Activated naive CD8-positive, alpha-beta T cell treated with anti-CD3 and anti-CD28 coated beads, Interleukin-2, amount 10 ng/mL, durations not matched to agents 7 days and 5 days (primary cell): ENCODE measurements at regions not wholly inside any gene's neighbourhood (a gene's known extent, or its start where the extent isn't known, plus 50 kb on each side); places are given as distances from the start of the nearest gene placed in this dataset.

Source experiments
- ATAC-seq: fragments of 150-1000 bp; cut with Tn5 transposase; one replicate; pipeline ENCODE4 v1.10.0; 2021; ENCODE audit warnings: low read depth, moderate library complexity
- POLR2A ChIA-PET: fragments of 350-600 bp; sonication (Branson Sonifier 250); formaldehyde crosslinking; loops from one replicate; lab custom pipeline; 2021; ENCODE audit warnings: antibody characterized with exemption; lab: Charles Lee
- DNase-seq: peaks from one replicate; pipeline ENCODE4 v3.0.0; 2021
- H3K27ac Mint-ChIP-seq: one replicate; pipeline ENCODE4 v1.8.0; 2022; ENCODE audit warnings: mild to moderate bottlenecking, mixed read lengths
- H3K27me3 Mint-ChIP-seq: one replicate; pipeline ENCODE4 v1.8.0; 2022; ENCODE audit warnings: mild to moderate bottlenecking, moderate library complexity, mixed read lengths
- H3K36me3 Mint-ChIP-seq: one replicate; pipeline ENCODE4 v1.8.0; 2021; ENCODE audit warnings: mild to moderate bottlenecking, mixed read lengths
- H3K4me1 Mint-ChIP-seq: one replicate; pipeline ENCODE4 v1.8.0; 2021; ENCODE audit warnings: mixed read lengths
- H3K4me3 Mint-ChIP-seq: one replicate; pipeline ENCODE4 v1.8.0; 2022; ENCODE audit warnings: mild to moderate bottlenecking, moderate library complexity, mixed read lengths
- H3K9me3 Mint-ChIP-seq: one replicate; pipeline ENCODE4 v1.8.0; 2021; ENCODE audit warnings: mixed read lengths

DNA sequence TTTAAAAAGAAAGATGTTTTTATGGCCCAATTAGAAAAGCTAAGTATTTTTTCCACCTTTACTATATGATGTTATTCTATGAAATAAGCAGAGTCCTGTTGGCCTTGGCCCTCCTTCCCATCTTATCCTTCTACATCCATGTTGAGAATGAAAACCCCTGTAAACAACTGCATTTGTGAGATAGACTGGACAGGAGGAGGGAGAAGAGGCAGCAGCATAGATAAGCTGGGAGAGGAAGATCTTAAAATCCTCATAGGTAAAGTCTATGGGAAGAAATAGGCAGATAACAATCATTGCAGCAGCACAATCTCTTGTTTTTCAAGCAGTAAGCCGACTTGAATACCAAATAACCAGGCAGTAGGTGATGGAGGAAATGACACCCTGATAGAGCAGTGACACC, 207.6 kb upstream of the PARD3B start:
- H3K36me3 Mint-ChIP-seq: no peaks in the 10 kb centered on the region
- H3K27me3 Mint-ChIP-seq: peaks cover 25% of the 10 kb centered on the region
- H3K27ac Mint-ChIP-seq: no peak overlapping the region
- ATAC-seq: no peak
- no peak for DNase-seq
- H3K9me3 Mint-ChIP-seq: no peaks in the 10 kb centered on the region
- POLR2A ChIA-PET: no interaction called here
- no peaks in the 10 kb centered on the region for H3K4me1 Mint-ChIP-seq
- no peak overlapping the region for H3K4me3 Mint-ChIP-seq

DNA sequence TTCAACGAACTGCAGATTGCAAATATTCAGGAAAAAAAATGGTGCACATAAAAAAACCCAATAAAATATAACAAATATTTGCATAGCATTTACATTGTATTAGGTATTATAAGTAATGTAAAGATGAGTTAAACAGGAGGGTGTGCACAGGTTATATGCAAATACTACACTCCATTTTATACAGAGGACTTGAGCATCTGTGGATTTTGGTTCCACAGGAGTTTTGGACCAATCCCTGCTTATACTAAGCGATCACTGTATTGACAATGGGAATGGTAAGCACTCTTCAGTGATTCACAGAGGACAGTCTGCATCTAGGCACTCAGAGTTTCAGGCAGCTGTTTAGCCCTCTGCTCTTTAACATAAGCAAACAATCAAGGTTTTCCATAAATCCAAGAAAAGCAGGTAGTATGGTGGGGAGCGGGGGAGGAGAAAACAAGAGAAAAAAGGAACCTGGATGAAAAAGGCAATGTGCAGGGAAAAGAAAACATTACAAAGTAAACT, 206.0 kb upstream of the PARD3B start:
- Mint-ChIP-seq H3K9me3 (no peaks in the 10 kb centered on the region), H3K27me3 (peaks cover 29% of the 10 kb centered on the region), H3K4me1 (no peaks in the 10 kb centered on the region), H3K27ac (no peak overlapping the region), H3K4me3 (no peak overlapping the region), H3K36me3 (no peaks in the 10 kb centered on the region)
- no peak for ATAC-seq
- no peak for DNase-seq
- POLR2A ChIA-PET: no interaction called here

DNA sequence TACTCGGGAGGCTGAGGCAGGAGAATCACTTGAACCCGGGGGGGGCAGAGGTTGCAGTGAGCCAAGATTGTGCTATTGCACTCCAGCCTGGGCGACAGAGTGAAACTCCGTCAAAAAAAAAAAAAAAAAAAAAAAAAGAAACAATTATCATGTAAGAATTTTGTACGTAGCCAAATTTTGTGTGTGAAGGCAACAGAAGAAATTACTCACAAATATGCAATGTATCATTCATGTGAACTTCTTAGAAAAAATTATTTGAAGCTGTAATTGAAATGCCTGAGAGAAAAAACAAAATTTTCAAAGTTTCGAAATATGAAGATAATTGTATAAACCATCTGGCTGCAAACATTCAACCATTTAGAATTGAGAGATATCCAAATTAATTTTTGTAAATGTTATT, 204.8 kb upstream of the PARD3B start:
- DNase-seq: no peak
- POLR2A ChIA-PET: no interaction called here
- no peak for ATAC-seq
- Mint-ChIP-seq H3K36me3 (no peaks in the 10 kb centered on the region), H3K27ac (no peak overlapping the region), H3K4me3 (no peak overlapping the region), H3K27me3 (peaks cover 38% of the 10 kb centered on the region), H3K9me3 (no peaks in the 10 kb centered on the region), H3K4me1 (no peaks in the 10 kb centered on the region)

DNA sequence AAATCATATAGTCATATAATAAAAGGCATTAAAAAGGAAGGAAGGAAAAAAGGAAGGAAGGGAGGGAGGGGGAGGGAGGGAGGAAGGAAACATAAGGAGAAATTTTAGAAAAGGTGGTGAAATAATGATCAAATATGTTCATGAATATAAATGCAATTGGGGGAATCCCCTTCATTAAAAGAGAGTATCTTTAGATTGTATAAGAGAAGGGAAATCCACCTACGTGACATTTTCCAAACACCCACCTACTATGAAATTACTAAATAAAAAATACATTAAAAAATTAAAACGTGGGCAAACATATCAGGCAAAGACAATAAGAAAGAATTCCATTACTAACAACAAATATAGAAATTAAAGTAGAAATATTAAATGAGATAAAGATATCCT, 203.4 kb upstream of the PARD3B start:
- POLR2A ChIA-PET: no interaction called here
- no peak for DNase-seq
- peaks cover 40% of the 10 kb centered on the region for H3K27me3 Mint-ChIP-seq
- no peak overlapping the region for H3K27ac Mint-ChIP-seq
- H3K9me3 Mint-ChIP-seq: no peaks in the 10 kb centered on the region
- no peak overlapping the region for H3K4me3 Mint-ChIP-seq
- no peaks in the 10 kb centered on the region for H3K36me3 Mint-ChIP-seq
- ATAC-seq: no peak
- H3K4me1 Mint-ChIP-seq: no peaks in the 10 kb centered on the region

DNA sequence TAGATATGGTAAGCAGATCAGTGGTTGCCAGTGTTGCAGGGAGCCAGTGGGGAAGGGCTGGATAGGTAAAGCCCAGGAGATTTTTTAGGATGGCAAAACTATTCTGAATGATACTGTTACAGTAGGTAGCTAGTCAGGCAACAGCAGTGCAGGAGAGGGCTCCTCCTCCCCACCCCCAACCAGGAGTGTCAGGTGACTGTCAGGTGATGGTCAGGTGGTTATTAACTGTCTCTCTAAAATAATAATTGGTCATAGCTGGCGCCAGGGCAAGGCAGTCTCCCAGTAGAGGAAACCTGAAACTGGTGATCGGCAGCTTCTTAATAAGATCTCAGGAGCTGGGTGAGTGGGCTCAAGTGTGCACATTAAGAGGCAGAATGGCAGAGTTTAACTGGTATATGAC, 201.6 kb upstream of the PARD3B start:
- Mint-ChIP-seq H3K4me3 (no peak overlapping the region), H3K9me3 (no peaks in the 10 kb centered on the region), H3K4me1 (no peaks in the 10 kb centered on the region), H3K27ac (no peak overlapping the region), H3K27me3 (peaks cover 32% of the 10 kb centered on the region), H3K36me3 (no peaks in the 10 kb centered on the region)
- DNase-seq (no peak), ATAC-seq (no peak)
- POLR2A ChIA-PET: interaction anchor here (0.5 kb wide), 1 partner anchor 1606 kb away, joined by 3 read pairs; no protein-coding TSS in a partner anchor

DNA sequence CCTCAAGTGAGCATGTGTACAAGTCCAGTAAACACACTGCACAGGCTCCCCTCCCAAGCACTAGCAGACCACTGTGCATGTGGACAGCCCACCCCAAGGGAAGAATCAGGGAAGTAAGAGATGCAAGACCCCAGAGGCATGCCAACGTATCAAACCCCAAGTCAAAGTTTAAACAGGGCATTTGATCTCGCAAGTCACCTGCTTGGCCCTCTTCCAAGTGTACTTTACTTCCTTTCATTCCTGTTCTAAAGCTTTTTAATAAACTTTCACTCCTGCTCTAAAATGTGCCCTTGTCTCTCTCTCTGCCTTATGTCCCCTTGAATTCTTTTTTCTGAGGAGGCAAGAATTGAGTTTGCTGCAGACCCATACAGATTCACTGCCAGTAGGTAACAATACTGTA, 201.2 kb upstream of the PARD3B start:
- Mint-ChIP-seq H3K27ac (no peak overlapping the region), H3K4me1 (no peaks in the 10 kb centered on the region), H3K27me3 (peaks cover 33% of the 10 kb centered on the region), H3K36me3 (no peaks in the 10 kb centered on the region), H3K9me3 (no peaks in the 10 kb centered on the region), H3K4me3 (no peak overlapping the region)
- DNase-seq (no peak), ATAC-seq (no peak)
- POLR2A ChIA-PET: interaction anchor here (0.5 kb wide), 1 partner anchor 1606 kb away, joined by 3 read pairs; no protein-coding TSS in a partner anchor

DNA sequence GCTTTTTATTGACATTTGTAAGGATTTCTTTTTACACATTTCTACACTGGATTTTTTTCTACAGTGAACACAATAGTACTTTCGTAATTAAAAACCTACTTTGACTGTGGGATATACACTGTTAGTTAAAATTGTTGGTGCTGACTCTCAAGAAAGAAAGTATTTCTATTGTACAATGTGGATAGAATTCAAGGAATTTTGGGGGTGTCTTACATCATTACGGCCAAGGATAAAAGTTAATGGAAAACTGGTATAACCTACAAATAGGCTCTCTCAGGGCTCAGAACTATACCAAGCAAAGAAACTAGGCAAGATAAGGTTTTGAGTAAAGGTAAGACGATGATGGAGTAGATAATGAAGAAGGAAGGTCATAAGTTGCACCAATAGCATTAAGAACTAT, 198.4 kb upstream of the PARD3B start:
- no peaks in the 10 kb centered on the region for H3K4me1 Mint-ChIP-seq
- H3K27ac Mint-ChIP-seq: no peak overlapping the region
- ATAC-seq (no peak), DNase-seq (no peak)
- no peaks in the 10 kb centered on the region for H3K36me3 Mint-ChIP-seq
- H3K9me3 Mint-ChIP-seq: no peaks in the 10 kb centered on the region
- no peak overlapping the region for H3K4me3 Mint-ChIP-seq
- H3K27me3 Mint-ChIP-seq: peaks cover 28% of the 10 kb centered on the region
- POLR2A ChIA-PET: no interaction called here

DNA sequence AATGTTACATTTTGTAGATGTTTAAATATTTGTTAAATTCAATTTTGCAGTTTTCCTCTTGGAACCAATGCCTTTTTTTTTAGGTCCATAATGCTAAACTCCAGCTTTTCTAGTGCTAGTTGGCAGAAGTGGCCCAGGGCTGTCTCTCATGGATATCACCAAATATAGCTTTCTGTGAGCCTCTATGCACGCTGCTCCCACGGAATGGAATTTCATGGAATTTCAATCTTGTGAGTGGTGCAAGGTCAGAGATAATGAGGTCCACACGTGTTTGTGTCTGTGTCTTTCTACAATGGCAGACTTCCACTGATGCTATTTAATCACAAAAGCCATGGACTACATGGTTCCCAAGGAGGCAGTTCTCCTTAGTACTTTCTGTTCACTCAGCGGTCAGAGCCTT, 191.5 kb upstream of the PARD3B start:
- Mint-ChIP-seq H3K4me3 (no peak overlapping the region), H3K9me3 (no peaks in the 10 kb centered on the region), H3K36me3 (no peaks in the 10 kb centered on the region), H3K4me1 (no peaks in the 10 kb centered on the region), H3K27me3 (peaks cover 9% of the 10 kb centered on the region), H3K27ac (no peak overlapping the region)
- no peak for ATAC-seq
- DNase-seq: no peak
- POLR2A ChIA-PET: no interaction called here

DNA sequence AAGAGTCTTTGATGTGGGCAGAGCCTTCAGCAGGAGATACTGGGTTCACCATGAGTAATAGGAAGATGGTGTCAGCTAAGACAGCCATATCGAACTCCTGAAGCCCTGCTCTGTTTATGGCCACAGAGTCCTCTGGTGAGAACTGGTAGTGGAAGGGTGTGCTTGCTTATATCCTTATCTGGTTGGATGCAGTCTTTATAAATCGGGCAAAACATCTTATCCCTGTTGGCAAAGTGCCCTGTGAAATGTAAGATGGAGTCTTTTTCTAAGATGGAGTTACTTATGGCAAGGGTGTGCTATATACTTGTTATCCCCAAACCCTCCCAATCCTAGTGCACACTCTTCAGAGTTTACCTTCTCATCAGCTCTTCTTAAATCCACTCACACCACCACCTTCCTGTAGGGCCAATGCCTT, 190.8 kb upstream of the PARD3B start:
- Mint-ChIP-seq H3K27ac (no peak overlapping the region), H3K27me3 (peaks cover 9% of the 10 kb centered on the region), H3K4me3 (no peak overlapping the region), H3K4me1 (no peaks in the 10 kb centered on the region), H3K9me3 (no peaks in the 10 kb centered on the region), H3K36me3 (no peaks in the 10 kb centered on the region)
- no peak for DNase-seq
- POLR2A ChIA-PET: no interaction called here
- ATAC-seq: no peak

DNA sequence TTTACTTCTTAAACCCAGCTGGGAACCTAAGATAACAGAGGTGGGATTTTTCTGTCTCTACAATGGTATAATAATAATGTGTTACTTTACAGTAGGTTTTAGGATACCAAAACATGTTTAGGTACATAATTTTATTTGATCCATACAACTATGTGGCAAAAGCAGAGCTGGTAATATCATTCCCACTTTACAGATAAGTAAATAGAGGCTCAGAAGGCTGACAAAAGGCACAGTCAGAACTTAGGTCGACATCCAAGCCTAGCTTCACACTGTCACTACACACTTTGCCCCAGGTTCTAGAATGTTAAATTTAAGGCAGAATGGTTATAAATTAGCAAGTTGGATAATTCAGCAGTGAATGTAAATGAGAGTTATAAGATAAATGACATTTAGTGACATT, 189.6 kb upstream of the PARD3B start:
- DNase-seq (no peak), ATAC-seq (no peak)
- no peak overlapping the region for H3K27ac Mint-ChIP-seq
- H3K9me3 Mint-ChIP-seq: no peaks in the 10 kb centered on the region
- H3K36me3 Mint-ChIP-seq: no peaks in the 10 kb centered on the region
- H3K4me3 Mint-ChIP-seq: no peak overlapping the region
- no peaks in the 10 kb centered on the region for H3K4me1 Mint-ChIP-seq
- H3K27me3 Mint-ChIP-seq: peaks cover 12% of the 10 kb centered on the region
- POLR2A ChIA-PET: no interaction called here

DNA sequence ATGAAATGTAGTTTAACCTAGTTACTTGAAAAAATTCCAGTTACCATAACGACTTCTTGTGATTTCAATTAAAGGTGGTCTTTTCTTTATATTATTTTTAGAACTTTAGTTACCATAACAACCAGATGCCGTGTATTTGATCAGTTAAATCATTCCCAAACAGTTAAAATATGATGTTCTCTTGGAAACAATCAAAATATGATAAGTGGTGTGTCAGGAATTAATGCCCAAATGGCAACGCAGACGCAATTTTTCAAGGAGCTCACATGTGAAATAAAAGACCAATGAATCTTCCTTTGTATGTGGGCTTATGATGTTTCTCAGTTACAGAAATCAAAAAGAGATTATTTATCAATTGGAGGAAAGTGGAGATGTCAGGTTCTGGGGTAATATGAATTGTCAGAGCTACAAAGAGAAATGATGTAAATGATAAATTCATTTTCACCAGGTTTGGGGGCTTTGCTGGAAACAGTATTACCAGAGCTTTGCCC, 189.1 kb upstream of the PARD3B start:
- H3K4me1 Mint-ChIP-seq: no peaks in the 10 kb centered on the region
- no peak overlapping the region for H3K27ac Mint-ChIP-seq
- H3K36me3 Mint-ChIP-seq: no peaks in the 10 kb centered on the region
- ATAC-seq (no peak), DNase-seq (no peak)
- H3K4me3 Mint-ChIP-seq: no peak overlapping the region
- H3K27me3 Mint-ChIP-seq: peaks cover 16% of the 10 kb centered on the region
- POLR2A ChIA-PET: no interaction called here
- H3K9me3 Mint-ChIP-seq: no peaks in the 10 kb centered on the region

DNA sequence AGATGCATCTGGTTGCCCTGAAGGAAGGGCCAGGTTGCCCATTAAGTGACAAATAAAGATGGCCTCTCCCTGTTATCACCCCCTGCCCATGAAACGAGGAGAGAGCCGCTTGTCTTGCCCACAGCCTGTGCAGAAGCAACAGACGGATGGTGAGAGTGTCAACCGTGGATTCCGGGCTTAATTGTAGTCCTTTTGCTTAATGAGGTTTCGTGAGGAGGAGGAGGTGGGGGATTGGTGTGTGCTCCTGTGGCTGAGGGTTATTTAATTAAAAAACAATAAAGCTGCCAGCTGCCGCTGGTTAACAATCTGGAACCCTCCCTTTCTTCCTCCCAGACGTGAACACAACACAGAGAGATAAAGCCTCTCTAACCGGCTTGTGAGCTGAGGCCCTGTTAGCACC, 188.0 kb upstream of the PARD3B start:
- H3K9me3 Mint-ChIP-seq: no peaks in the 10 kb centered on the region
- DNase-seq (no peak), ATAC-seq (no peak)
- H3K27ac Mint-ChIP-seq: no peak overlapping the region
- POLR2A ChIA-PET: no interaction called here
- H3K27me3 Mint-ChIP-seq: peaks cover 16% of the 10 kb centered on the region
- H3K36me3 Mint-ChIP-seq: no peaks in the 10 kb centered on the region
- no peak overlapping the region for H3K4me3 Mint-ChIP-seq
- no peaks in the 10 kb centered on the region for H3K4me1 Mint-ChIP-seq

DNA sequence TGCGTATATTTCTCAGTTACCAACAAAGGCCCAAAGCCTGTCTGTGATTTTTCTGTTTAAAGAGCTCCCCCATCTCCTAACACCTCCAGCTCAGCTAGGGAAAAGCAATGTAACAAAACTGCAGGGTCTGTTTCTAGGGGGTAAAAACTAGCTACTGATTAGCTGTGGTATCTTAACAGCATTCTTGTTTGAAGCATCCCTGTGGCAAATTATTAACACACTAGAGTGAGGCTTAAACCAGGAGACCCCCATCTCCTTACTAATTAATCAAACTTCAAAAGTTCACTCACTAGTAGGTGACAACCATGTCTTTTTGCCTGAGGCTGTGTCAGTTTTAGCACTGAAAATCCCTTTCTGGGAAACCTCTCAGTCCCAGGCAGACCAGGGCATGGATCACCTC, 186.2 kb upstream of the PARD3B start:
- no peaks in the 10 kb centered on the region for H3K4me1 Mint-ChIP-seq
- no peak overlapping the region for H3K27ac Mint-ChIP-seq
- POLR2A ChIA-PET: no interaction called here
- H3K36me3 Mint-ChIP-seq: no peaks in the 10 kb centered on the region
- no peak for ATAC-seq
- no peak overlapping the region for H3K4me3 Mint-ChIP-seq
- no peak for DNase-seq
- H3K27me3 Mint-ChIP-seq: peaks cover 16% of the 10 kb centered on the region
- no peaks in the 10 kb centered on the region for H3K9me3 Mint-ChIP-seq

DNA sequence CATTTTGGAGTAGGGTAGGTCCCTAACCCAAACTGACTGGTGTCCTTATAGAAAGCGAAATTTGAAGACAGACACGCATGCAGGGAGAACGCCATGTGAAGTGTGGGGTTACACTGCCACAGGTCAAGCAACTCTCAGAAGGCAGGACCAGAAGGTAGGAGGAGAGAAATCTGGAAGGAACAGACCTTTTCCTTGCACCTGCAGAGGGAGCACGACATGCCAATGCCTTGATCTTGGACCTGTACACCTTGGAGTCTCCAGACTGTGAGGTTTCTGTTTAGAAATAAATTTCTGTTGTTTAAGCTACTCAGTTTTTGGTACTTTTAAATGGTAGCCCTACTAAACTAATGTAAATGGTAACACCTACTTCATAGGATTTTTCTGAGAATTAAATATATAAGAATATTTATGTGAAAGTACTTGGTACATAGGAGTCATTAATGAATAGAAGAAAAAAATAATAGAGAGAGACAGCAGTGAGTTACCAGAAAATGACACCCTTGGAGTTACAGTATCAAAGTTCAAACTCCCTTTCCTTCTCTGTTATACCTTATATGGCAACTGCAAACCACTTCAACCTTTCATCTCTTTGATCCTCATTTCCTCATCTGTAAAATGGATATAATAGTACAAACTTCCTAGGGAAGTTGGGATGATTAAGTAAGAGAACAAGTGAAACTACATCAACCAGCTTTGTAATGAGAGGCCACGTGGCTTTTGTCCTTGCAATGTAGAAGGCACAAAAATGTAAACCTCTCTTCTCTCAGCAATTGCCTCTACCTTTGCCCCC, 184.9 kb upstream of the PARD3B start:
- Mint-ChIP-seq H3K27ac (no peak overlapping the region), H3K27me3 (peaks cover 9% of the 10 kb centered on the region), H3K36me3 (no peaks in the 10 kb centered on the region), H3K4me1 (no peaks in the 10 kb centered on the region), H3K4me3 (no peak overlapping the region), H3K9me3 (no peaks in the 10 kb centered on the region)
- no peak for DNase-seq
- no peak for ATAC-seq
- POLR2A ChIA-PET: no interaction called here
